OCI-LY7 (cell line): ENCODE measurements at regions not wholly inside any gene's neighbourhood (a gene's known extent, or its start where the extent isn't known, plus 50 kb on each side); places are given as distances from the start of the nearest gene placed in this dataset.

Experiments used
- CTCF ChIP-seq: fragments of 200-600 bp; sonication (generic); conservative IDR thresholded peaks from 2 replicates; pipeline ENCODE4 v1.5.1; 2014; ENCODE audit warnings: mild to moderate bottlenecking, antibody characterized with exemption, low read length, moderate library complexity, mixed read lengths
- EZH2phosphoT487 ChIP-seq: fragments of 200-600 bp; sonication (generic); IDR thresholded peaks from 2 replicates; pipeline ENCODE4 v1.6.1; 2018; ENCODE audit warnings: low read depth, borderline replicate concordance, mild to moderate bottlenecking, mixed run types, antibody characterized with exemption, low read length, moderate library complexity, mixed read lengths

DNA sequence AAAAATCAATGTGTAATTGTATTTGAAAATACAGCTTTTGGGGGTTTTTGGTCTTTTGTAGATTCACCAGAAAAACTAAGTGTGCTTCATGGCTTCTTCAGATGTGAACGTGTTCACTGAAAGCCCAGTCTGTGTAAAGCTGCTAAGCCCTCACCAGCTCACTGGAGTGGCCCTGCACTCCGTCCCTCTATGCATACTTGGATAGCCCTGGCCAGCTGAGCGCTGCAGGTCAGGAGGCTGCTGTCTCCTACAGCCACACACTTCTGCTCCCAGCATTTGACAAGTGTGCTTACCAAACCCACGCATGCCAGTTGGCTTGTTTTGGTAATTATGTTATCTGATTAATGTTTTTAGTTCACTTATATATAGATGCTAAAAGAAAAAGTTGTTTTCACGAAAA, 163.5 kb downstream of the TLR5 start:
- TF ChIP-seq CTCF (no peak), EZH2phosphoT487 (no peak)
